LNCaP clone FGC (cell line): ENCODE measurements at regions not wholly inside any gene's neighbourhood (a gene's known extent, or its start where the extent isn't known, plus 50 kb on each side); places are given as distances from the start of the nearest gene placed in this dataset.

Source experiments
- DNase-seq: peaks from one replicate; pipeline ENCODE4 v3.0.0-alpha.2; 2011; ENCODE audit warnings: low read depth
- H3K4me3 ChIP-seq: 2 replicates; pipeline ENCODE4 v1.5.1; 2011; ENCODE audit warnings: mild to moderate bottlenecking, low read depth, low read length, control low read depth
- CTCF ChIP-seq: IDR thresholded peaks from 2 replicates; pipeline ENCODE4 v1.5.1; 2012; ENCODE audit warnings: mild to moderate bottlenecking; ENCODE audit not compliant: control insufficient read depth, insufficient read depth; ENCODE audit errors: extremely low read depth

GRCh38 chr2:61774351-61774750 lies 79.5 kb downstream of the FAM161A start:
- no peak for DNase-seq
- H3K4me3 ChIP-seq, result no peak overlapping the region
- no peak for TF ChIP-seq CTCF

DNA sequence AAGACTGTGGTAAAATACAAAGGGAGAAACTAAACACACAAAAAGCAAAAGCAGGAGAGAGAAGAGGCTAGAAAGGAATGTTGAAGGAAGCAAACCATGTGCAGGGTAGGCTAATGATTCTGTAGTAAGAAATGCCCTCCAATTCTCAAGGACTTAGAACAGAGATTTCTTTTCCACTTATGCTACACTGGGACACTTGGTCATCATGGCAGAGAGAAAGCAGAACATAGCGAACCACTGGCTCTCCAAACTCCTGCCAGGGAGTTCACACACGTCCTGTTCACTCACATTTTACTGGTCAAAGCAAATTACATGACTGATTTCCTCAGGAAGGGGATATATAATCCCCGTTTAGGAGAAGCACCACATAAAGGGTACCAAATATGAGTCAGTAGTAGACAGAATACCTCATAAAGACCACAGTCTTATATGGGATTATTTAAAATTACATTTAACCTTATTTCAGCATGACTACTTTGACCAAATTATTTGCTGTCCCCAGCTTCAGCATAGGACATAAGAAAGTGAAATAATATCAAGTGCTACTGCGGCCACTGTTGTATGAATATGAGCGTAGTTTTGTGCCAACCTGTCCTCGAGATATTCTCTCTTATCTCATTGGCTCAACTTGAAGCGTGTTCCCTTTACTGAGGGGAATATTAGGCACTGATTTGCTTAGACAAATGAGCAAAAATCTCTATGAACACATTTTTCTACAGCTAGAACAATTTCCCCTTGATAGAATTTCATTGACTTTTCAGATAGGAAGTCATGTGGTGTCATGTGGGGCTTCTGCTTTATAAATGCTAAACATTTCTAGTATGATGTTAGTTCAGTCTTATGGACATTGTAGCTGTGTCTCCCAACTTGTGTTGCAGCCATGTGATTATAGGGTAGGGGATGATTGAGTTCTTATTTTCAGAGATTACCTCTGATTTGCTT lies 81.7 kb downstream of the FAM161A start:
- DNase-seq, result no peak
- no peak for TF ChIP-seq CTCF
- H3K4me3 ChIP-seq, result no peak overlapping the region

DNA sequence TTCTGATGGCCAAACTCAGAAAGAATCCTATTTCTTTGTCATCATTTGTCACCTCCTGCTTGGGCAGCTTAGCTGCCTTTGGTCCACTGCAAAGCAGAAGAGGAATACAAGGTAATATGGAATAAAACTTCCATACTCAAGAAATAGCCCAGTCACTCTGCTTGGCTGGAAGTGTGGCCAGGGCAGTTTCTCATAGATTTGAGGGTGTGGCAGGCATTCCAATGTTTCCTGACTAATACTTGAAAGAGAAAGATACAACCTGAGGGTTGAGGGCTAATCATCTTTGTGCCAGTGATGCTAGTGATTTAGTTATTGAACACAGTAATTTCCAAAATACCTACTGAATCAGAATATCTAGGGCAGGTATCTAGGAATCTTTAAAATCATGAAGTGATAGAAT lies 83.1 kb downstream of the FAM161A start:
- no peak overlapping the region for H3K4me3 ChIP-seq
- DNase-seq, result no peak

GRCh38 chr2:61770298-61770697 lies 83.6 kb downstream of the FAM161A start:
- no peak for TF ChIP-seq CTCF
- no peak overlapping the region for H3K4me3 ChIP-seq

More for the DNA sequence above, 83.1 kb downstream of the FAM161A start:
- TF ChIP-seq CTCF, result no peak

DNA sequence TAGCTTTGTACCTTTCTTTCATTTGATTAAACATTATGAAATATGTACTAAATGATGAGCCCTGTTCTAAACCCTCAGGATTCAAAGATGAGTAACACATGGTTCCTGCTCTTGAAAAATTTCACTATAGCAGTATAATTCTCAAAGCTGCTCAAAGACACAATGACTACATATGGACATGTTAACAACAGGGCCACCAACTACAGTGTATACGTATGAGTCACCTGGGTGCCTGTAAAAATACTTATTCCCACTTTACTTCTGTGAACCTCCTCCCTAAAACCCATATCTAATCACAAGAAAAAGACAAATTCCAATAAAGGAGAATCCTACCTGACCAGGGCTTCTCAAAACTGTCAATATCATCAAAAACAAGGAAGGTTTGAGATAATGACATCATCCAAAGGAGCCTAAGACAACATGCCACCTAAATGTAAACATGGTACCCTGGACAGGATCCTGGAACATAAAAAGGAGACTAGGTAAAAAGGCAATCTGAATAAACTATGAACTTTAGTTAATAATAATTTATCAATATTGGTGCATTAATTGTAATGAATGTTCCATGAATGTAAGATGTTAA lies 84.7 kb downstream of the FAM161A start:
- no peak overlapping the region for H3K4me3 ChIP-seq
- DNase-seq, result no peak
- no peak for TF ChIP-seq CTCF

More at GRCh38 chr2:61770298-61770697, 83.6 kb downstream of the FAM161A start:
- DNase-seq, result no peak

DNA sequence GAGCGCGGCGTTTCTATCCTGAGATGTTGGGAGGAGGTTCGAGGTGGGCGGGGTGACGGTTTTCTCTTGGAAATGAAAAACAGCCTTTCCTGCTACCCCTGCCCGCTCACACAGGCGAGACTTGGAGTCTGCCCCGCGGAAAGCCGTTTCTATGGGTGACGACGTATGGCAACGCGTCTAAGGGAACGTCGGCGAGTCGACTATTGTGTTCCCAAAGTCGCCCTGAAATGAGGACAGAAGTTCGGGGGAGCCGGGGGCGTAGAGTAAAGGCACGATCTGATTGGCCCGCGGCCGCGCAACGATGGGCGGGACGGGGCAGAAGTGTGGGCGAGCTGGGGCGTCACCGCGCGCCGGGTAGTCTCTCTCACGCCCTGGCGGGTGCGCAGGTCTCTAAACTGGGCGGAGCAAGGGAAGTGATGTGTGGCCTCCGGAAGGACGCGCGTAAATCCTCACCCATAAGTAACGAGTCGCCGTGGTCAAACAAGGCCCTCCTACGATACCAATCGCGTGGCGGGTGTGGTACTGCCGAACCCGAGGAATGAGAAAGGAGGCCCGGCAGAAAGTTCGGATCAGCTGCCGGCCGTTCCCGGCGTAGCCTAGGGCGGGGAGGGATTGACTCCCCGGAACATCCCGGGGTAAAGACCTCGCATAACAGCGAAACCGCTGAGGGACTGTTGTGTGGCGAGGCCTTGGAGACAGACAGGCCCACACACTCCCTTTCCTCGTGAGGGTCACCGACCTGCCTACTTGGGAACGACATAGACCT lies 89.6 kb downstream of the FAM161A start:
- H3K4me3 ChIP-seq, result peak overlapping the region; percentile 65
- TF ChIP-seq CTCF, result no peak

More for the DNA sequence above, 89.6 kb downstream of the FAM161A start:
- peak; percentile 82 for DNase-seq
